GM12878 (cell line): ENCODE measurements at regions not wholly inside any gene's neighbourhood (a gene's known extent, or its start where the extent isn't known, plus 50 kb on each side); places are given as distances from the start of the nearest gene placed in this dataset.

Source experiments
- ATAC-seq: fragments of 200-7000 bp; cut with Tn5 transposase; 3 replicates; pipeline ENCODE4 v1.9.1; 2020; ENCODE audit warnings: mild to moderate bottlenecking, moderate library complexity
- BruUV-seq: library from RNA; stranded (reverse); fragments of 400-500 nt; replicated peaks from 2 replicates; lab custom pipeline; 2021; lab: Mats Ljungman, UMichigan
- CTCF ChIA-PET: fragments of 300-600 bp; sonication (Branson Sonifier 250); formaldehyde crosslinking; extraction: SDS; loops from one replicate; lab custom pipeline; 2021; ENCODE audit warnings: inconsistent platforms; lab: Yijun Ruan, JAX
- POLR2A ChIA-PET: fragments of 350-600 bp; formaldehyde crosslinking; extraction: SDS; loops from one replicate; lab custom pipeline; 2021; ENCODE audit warnings: inconsistent platforms; lab: Charles Lee
- RAD21 ChIA-PET: fragments of 300-600 bp; sonication (Branson Sonifier 250); formaldehyde crosslinking; loops from one replicate; lab custom pipeline; 2023; ENCODE audit warnings: antibody characterized with exemption; ENCODE audit not compliant: unreplicated experiment; lab: Charles Lee
- SMC1A ChIA-PET: fragments of 300-600 bp; sonication (Branson Sonifier 250); formaldehyde crosslinking; loops from one replicate; lab custom pipeline; 2023; ENCODE audit not compliant: unreplicated experiment, uncharacterized antibody; lab: Charles Lee
- DNase-seq: peaks from one replicate; pipeline ENCODE4 v3.0.0-alpha.2; 2011; ENCODE audit warnings: low read depth, low spot score
- FAIRE-seq: peaks from 3 replicates; lab custom pipeline; 2011; peaks lifted over from hg19 to GRCh38; lab: Jason Lieb, UNC
- H2AFZ ChIP-seq: 2 replicates; pipeline ENCODE4 v1.6.0; 2011; ENCODE audit warnings: low read depth, low read length, control low read depth; ENCODE audit not compliant: control insufficient read depth
- H3K27ac ChIP-seq: 2 replicates; pipeline ENCODE4 v1.5.1; 2011; ENCODE audit warnings: control low read depth; ENCODE audit not compliant: control insufficient read depth, insufficient read depth
- H3K27me3 ChIP-seq, 2 experiments: replicated peaks in 1 of 2; 2 replicates each; pipeline versions ENCODE4 v1.6.0 to v1.6.1; 2011; ENCODE audit warnings: low read length in 1 of 2; ENCODE audit not compliant: control insufficient read depth in 2 of 2, insufficient read depth in 2 of 2
- H3K36me3 ChIP-seq, 2 experiments: 2 replicates each; pipeline ENCODE4 v1.5.1; 2011; ENCODE audit warnings: low read length in 1 of 2; ENCODE audit not compliant: control insufficient read depth in 2 of 2, insufficient read depth in 2 of 2
- H3K4me1 ChIP-seq: 2 replicates; pipeline ENCODE4 v1.6.1; 2011; ENCODE audit warnings: mild to moderate bottlenecking, low read length, moderate library complexity, mixed read lengths; ENCODE audit not compliant: control insufficient read depth, insufficient read depth
- H3K4me2 ChIP-seq: 2 replicates; pipeline ENCODE4 v1.6.0; 2011; ENCODE audit warnings: control low read depth; ENCODE audit not compliant: control insufficient read depth, insufficient read depth
- H3K4me3 ChIP-seq: fragments of 200-600 bp; sonication (generic); 2 replicates; pipeline ENCODE4 v1.5.1; 2016
- H3K79me2 ChIP-seq: 2 replicates; pipeline ENCODE4 v1.6.0; 2011; ENCODE audit warnings: low read length; ENCODE audit not compliant: control insufficient read depth, insufficient read depth
- H3K9ac ChIP-seq: 2 replicates; pipeline ENCODE4 v1.8.0; 2011; ENCODE audit warnings: low read length, control low read depth, mixed read lengths; ENCODE audit not compliant: control insufficient read depth, insufficient read depth
- H3K9me3 ChIP-seq: replicated peaks from 3 replicates; pipeline ENCODE4 v1.5.1; 2011; ENCODE audit warnings: mild to moderate bottlenecking, low read length; ENCODE audit not compliant: control insufficient read depth, insufficient read depth
- H4K20me1 ChIP-seq: 2 replicates; pipeline ENCODE4 v1.6.0; 2011; ENCODE audit not compliant: control insufficient read depth, insufficient read depth
- ATF2 ChIP-seq: IDR thresholded peaks from 2 replicates; pipeline ENCODE4 v1.6.1; 2012; ENCODE audit warnings: low read length, inconsistent platforms
- BCL11A ChIP-seq: IDR thresholded peaks from 2 replicates; pipeline ENCODE4 v1.6.1; 2011; ENCODE audit warnings: low read depth, low read length
- BRCA1 ChIP-seq: IDR thresholded peaks from 2 replicates; pipeline ENCODE4 v1.6.1; 2011; ENCODE audit warnings: low read depth, low read length, improper control_type of control experiment
- CREM ChIP-seq: IDR thresholded peaks from 2 replicates; pipeline ENCODE4 v1.6.1; 2014; ENCODE audit warnings: antibody characterized with exemption, low read depth
- FOXM1 ChIP-seq: IDR thresholded peaks from 2 replicates; pipeline ENCODE4 v1.6.1; 2012; ENCODE audit warnings: low read depth, mild to moderate bottlenecking, inconsistent platforms, low read length, moderate library complexity
- HCFC1 ChIP-seq: fragments of 150-350 bp; IDR thresholded peaks from 2 replicates; pipeline ENCODE4 v1.6.1; 2014; ENCODE audit warnings: low read length
- KLF5 ChIP-seq: fragments of 450-650 bp; IDR thresholded peaks from 2 replicates; pipeline ENCODE4 v1.6.1; 2014; ENCODE audit warnings: mild to moderate bottlenecking; ENCODE audit not compliant: partially characterized antibody
- MTA3 ChIP-seq: IDR thresholded peaks from 2 replicates; pipeline ENCODE4 v1.6.1; 2012; ENCODE audit warnings: low read length, inconsistent platforms, borderline replicate concordance
- NFYB ChIP-seq: IDR thresholded peaks from 2 replicates; pipeline ENCODE4 v1.6.1; 2011; ENCODE audit warnings: low read depth, mild to moderate bottlenecking, low read length, improper control_type of control experiment, moderate library complexity; ENCODE audit not compliant: insufficient read depth
- NR2C2 ChIP-seq: IDR thresholded peaks from 2 replicates; pipeline ENCODE4 v1.6.1; 2011; ENCODE audit warnings: borderline replicate concordance, low read depth; ENCODE audit not compliant: control insufficient read depth, insufficient read length
- PML ChIP-seq: IDR thresholded peaks from 2 replicates; pipeline ENCODE4 v1.6.1; 2012; ENCODE audit warnings: low read length, inconsistent platforms
- RBBP5 ChIP-seq: fragments of 200-600 bp; sonication (generic); conservative IDR thresholded peaks from 2 replicates; pipeline ENCODE4 v1.6.1; 2016
- RELB ChIP-seq: fragments of 450-650 bp; IDR thresholded peaks from 2 replicates; pipeline ENCODE4 v1.6.1; 2017; ENCODE audit warnings: low read depth, mild to moderate bottlenecking, moderate library complexity
- RFX5 ChIP-seq: IDR thresholded peaks from 2 replicates; pipeline ENCODE4 v1.6.1; 2011; ENCODE audit warnings: low read depth, low read length, improper control_type of control experiment
- SP1 ChIP-seq: IDR thresholded peaks from one replicate; pipeline ENCODE4 v1.6.1; 2011; ENCODE audit warnings: low read depth, low read length
- SRF ChIP-seq, 2 experiments: IDR thresholded peaks; 2 replicates each; pipeline ENCODE4 v1.6.1; 2011; ENCODE audit warnings: low read depth in 2 of 2, low read length in 2 of 2, mild to moderate bottlenecking in 1 of 2, moderate library complexity in 1 of 2
- STAT3 ChIP-seq: IDR thresholded peaks from 2 replicates; pipeline ENCODE4 v1.6.1; 2011; ENCODE audit warnings: low read depth, low read length, improper control_type of control experiment
- ZNF217 ChIP-seq: fragments of 450-650 bp; IDR thresholded peaks from 2 replicates; pipeline ENCODE4 v1.6.1; 2017; ENCODE audit warnings: antibody characterized with exemption, mild to moderate bottlenecking
- ZNF384 ChIP-seq: IDR thresholded peaks from 2 replicates; pipeline ENCODE4 v1.6.1; 2012; ENCODE audit warnings: low read depth, mild to moderate bottlenecking, low read length, improper control_type of control experiment, borderline replicate concordance
- ZNF622 ChIP-seq: fragments of 450-650 bp; IDR thresholded peaks from 2 replicates; pipeline ENCODE4 v1.6.1; 2017; ENCODE audit warnings: mild to moderate bottlenecking, inconsistent platforms
- WGBS: methylation state at CpG from one replicate; pipeline ENCODE4 v1.1.6; 2016; ENCODE audit warnings: low lambda C conversion rate; ENCODE audit not compliant: insufficient replicate concordance, insufficient coverage; ENCODE audit errors: missing lambda C conversion rate; 5-methylcytosine and 5-hydroxymethylcytosine counted together
- in situ Hi-C: fragments of 300-500 bp; cut with MboI; formaldehyde crosslinking; loops from 9 replicates; pipeline ENCODE4 v1.14.3; 2018; ENCODE audit warnings: mixed read lengths
- intact Hi-C: fragments of 100-400 bp; cut with micrococcal nuclease; formaldehyde crosslinking; loops from one replicate; pipeline ENCODE4 v1.14.2; 2022; ENCODE audit not compliant: unreplicated experiment

DNA sequence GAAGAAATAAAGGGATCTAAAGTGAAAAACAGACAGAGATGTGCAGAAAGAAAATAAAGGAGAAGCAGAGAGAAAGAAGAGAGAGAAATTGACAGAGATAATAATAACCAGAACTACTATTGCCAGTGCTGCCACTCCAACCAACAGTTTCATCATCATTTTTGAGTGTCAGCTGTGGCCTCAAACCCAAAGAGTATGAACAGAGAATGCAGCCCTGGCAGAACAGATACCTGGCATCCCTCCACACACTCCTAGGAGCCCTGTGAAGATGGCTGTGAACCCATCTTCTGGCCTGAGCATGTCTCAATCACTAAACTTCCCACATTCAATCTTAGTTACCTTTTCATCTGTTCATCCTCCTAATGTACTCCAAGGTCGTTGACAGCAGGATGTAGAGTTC is 385.8 kb upstream of the NFIA start:
- in situ Hi-C loops (no loop called here), intact Hi-C loops (no loop called here)
- ChIA-PET SMC1A (no interaction called here), RAD21 (no interaction called here), CTCF (no interaction called here), POLR2A (no interaction called here)
- Histone ChIP-seq H3K9me3 (no peaks in the 10 kb centered on the region), H3K79me2 (no peaks in the 10 kb centered on the region), H3K27ac (no peak overlapping the region), H4K20me1 (no peaks in the 10 kb centered on the region), H3K27me3 (no peaks in the 10 kb centered on the region), H3K9ac (no peak overlapping the region), H3K4me1 (no peaks in the 10 kb centered on the region), H3K36me3 (no peaks in the 10 kb centered on the region), H2AFZ (no peak overlapping the region), H3K4me3 (no peak overlapping the region), H3K4me2 (no peak overlapping the region)
- TF ChIP-seq BCL11A, result no peak
- no peak for TF ChIP-seq PML
- TF ChIP-seq NFYB, result no peak
- TF ChIP-seq ZNF384, result no peak
- TF ChIP-seq ATF2, result no peak
- no peak for TF ChIP-seq FOXM1
- TF ChIP-seq RELB, result no peak
- no peak for TF ChIP-seq RFX5
- TF ChIP-seq SRF (IDR thresholded peaks at IDR 0.05; ENCODE audit: low read depth in 2 of 2, low read length in 2 of 2), result no peak
- TF ChIP-seq ZNF217, result no peak
- TF ChIP-seq MTA3, result no peak
- TF ChIP-seq SP1, result no peak
- no peak for TF ChIP-seq HCFC1
- no peak for TF ChIP-seq CREM
- no peak for TF ChIP-seq NR2C2
- TF ChIP-seq RBBP5, result no peak
- TF ChIP-seq ZNF622, result no peak
- no peak for TF ChIP-seq BRCA1
- no peak for TF ChIP-seq KLF5
- no peak for TF ChIP-seq STAT3
- WGBS, result 4% methylated on average over 1 of the region's 1 CpG
- ATAC-seq (no peak), FAIRE-seq (no peak), DNase-seq (no peak)
- BruUV-seq, result no TSS peak
